ENCODE measurements at regions not wholly inside any gene's neighbourhood (a gene's known extent, or its start where the extent isn't known, plus 50 kb on each side); places are given as distances from the start of the nearest gene placed in this dataset.
"Not testable (repeated sequence)": the region's sequence is repeated elsewhere in the genome, so short reads cannot be mapped to it uniquely, and the experiment has no call there.

GRCh38 chr16:61005952-61006351 lies 1030.3 kb downstream of the CDH8 start:
- no peak for DNase-seq (ENCODE audit: low read depth in 2 of 2)

- DNase-seq (ENCODE audit: low read depth in 2 of 2), result no peak
Observed at GRCh38 chr16:61002479-61003204, 1033.6 kb downstream of the CDH8 start.

GRCh38 chr16:60991886-60992285 lies 1044.4 kb downstream of the CDH8 start:
- DNase-seq (ENCODE audit: low read depth in 2 of 2), result no peak

- DNase-seq (ENCODE audit: low read depth in 2 of 2), result no peak
Observed at GRCh38 chr16:60989592-60989991, 1046.6 kb downstream of the CDH8 start.

- DNase-seq (ENCODE audit: low read depth in 2 of 2), result no peak
Observed at GRCh38 chr16:60979119-60979518, 1057.1 kb downstream of the CDH8 start.

- no peak for DNase-seq (ENCODE audit: low read depth in 2 of 2)
Observed at GRCh38 chr16:60949800-60950199, 1086.4 kb downstream of the CDH8 start.

GRCh38 chr16:60945225-60945624 lies 1091.0 kb downstream of the CDH8 start:
- DNase-seq (ENCODE audit: low read depth in 2 of 2), result no peak

- DNase-seq (ENCODE audit: low read depth in 2 of 2), result not testable (repeated sequence)
Observed at GRCh38 chr16:60936189-60936588, 1100.0 kb downstream of the CDH8 start.

- DNase-seq (ENCODE audit: low read depth in 2 of 2), result no peak
Observed at GRCh38 chr16:60932600-60932999, 1103.6 kb downstream of the CDH8 start.

- DNase-seq (ENCODE audit: low read depth in 2 of 2), result no peak
Observed at GRCh38 chr16:60930291-60930690, 1105.9 kb downstream of the CDH8 start.

- no peak for DNase-seq (ENCODE audit: low read depth in 2 of 2)
Observed at GRCh38 chr16:60922920-60923319, 1113.3 kb downstream of the CDH8 start.

- no peak for DNase-seq (ENCODE audit: low read depth in 2 of 2)
Observed at GRCh38 chr16:60914334-60914733, 1121.9 kb downstream of the CDH8 start.

- no peak for DNase-seq (ENCODE audit: low read depth in 2 of 2)
Observed at GRCh38 chr16:60907645-60908044, 1128.6 kb downstream of the CDH8 start.

GRCh38 chr16:60905811-60906210 lies 1130.4 kb downstream of the CDH8 start:
- no peak for DNase-seq (ENCODE audit: low read depth in 2 of 2)

- no peak for DNase-seq (ENCODE audit: low read depth in 2 of 2)
Observed at GRCh38 chr16:60902114-60902513, 1134.1 kb downstream of the CDH8 start.

- no peak for DNase-seq (ENCODE audit: low read depth in 2 of 2)
Observed at GRCh38 chr16:60882816-60883215, 1153.4 kb downstream of the CDH8 start.

GRCh38 chr16:60852635-60853034 lies 1183.6 kb downstream of the CDH8 start:
- DNase-seq (ENCODE audit: low read depth in 2 of 2), result no peak

- no peak for DNase-seq (ENCODE audit: low read depth in 2 of 2)
Observed at GRCh38 chr16:60821661-60822060, 1214.6 kb downstream of the CDH8 start.

- DNase-seq (ENCODE audit: low read depth in 2 of 2), result no peak
Observed at GRCh38 chr16:60820361-60820760, 1215.9 kb downstream of the CDH8 start.

GRCh38 chr16:60818465-60818864 lies 1217.8 kb downstream of the CDH8 start:
- no peak for DNase-seq (ENCODE audit: low read depth in 2 of 2)

GRCh38 chr16:60816461-60816860 lies 1219.8 kb downstream of the CDH8 start:
- DNase-seq (ENCODE audit: low read depth in 2 of 2), result no peak

- no peak for DNase-seq (ENCODE audit: low read depth in 2 of 2)
Observed at GRCh38 chr16:60815865-60816264, 1220.4 kb downstream of the CDH8 start.

- DNase-seq (ENCODE audit: low read depth in 2 of 2), result no peak
Observed at GRCh38 chr16:60815033-60815432, 1221.2 kb downstream of the CDH8 start.

GRCh38 chr16:60811657-60812056 lies 1224.6 kb downstream of the CDH8 start:
- DNase-seq (ENCODE audit: low read depth in 2 of 2), result no peak
